Right cardiac atrium (tissue), 5 donors: ENCODE measurements at regions not wholly inside any gene's neighbourhood (a gene's known extent, or its start where the extent isn't known, plus 50 kb on each side); places are given as distances from the start of the nearest gene placed in this dataset.

Experiments
- ATAC-seq, 2 donors: fragments of 200-7000 bp; cut with Tn5 transposase; one replicate each; pipeline versions ENCODE4 v1.8.0 to v1.9.1; 2020; ENCODE audit warnings: moderate library complexity in 2 of 2, mild to moderate bottlenecking in 1 of 2
- DNase-seq, 3 donors: peaks; one replicate each; pipeline ENCODE4 v3.0.0-alpha.2; 2020
- H3K27ac ChIP-seq: one replicate; pipeline ENCODE4 v1.5.1; 2013; ENCODE audit warnings: mild to moderate bottlenecking, low read length, control low read depth, moderate library complexity
- H3K27me3 ChIP-seq: one replicate; pipeline ENCODE4 v1.6.1; 2013; ENCODE audit not compliant: control insufficient read depth, insufficient read depth
- H3K4me1 ChIP-seq: one replicate; pipeline ENCODE4 v1.6.1; 2013; ENCODE audit warnings: low read length; ENCODE audit not compliant: control insufficient read depth, insufficient read depth
- H3K4me3 ChIP-seq: one replicate; pipeline ENCODE4 v1.5.1; 2013; ENCODE audit warnings: low read length, control low read depth
- H3K9me3 ChIP-seq: one replicate; pipeline ENCODE4 v1.6.1; 2013; ENCODE audit warnings: low read length; ENCODE audit not compliant: control insufficient read depth
- WGBS: extraction: QIAGEN DNeasy Blood & Tissue Kit; methylation state at CpG from one replicate; pipeline ENCODE4 v1.1.7; 2013; 5-methylcytosine and 5-hydroxymethylcytosine counted together
- intact Hi-C, 4 donors: fragments of 100-400 bp; cut with DNase I; formaldehyde crosslinking; loops; one replicate each; pipeline versions ENCODE4 v1.11.0 to v1.14.0; 2022 to 2023
- donor health status: healthy with polysubstance abuse.
- donor health status: DM: no; HTN: yes; CAD: no.
- donor health status: DM: no; HTN: no; CAD: no.
- donor health status: DM: no; HTN: yes; CAD: no; lungs with severe emphysema.
- donor health status: DM: yes; HTN: yes; CAD: no.

- intact Hi-C loops, result no loop called here
- no peak for DNase-seq
- Histone ChIP-seq H3K27me3 (no peaks in the 10 kb centered on the region), H3K4me3 (no peak overlapping the region), H3K27ac (no peak overlapping the region), H3K4me1 (peaks cover 2% of the 10 kb centered on the region), H3K9me3 (no peaks in the 10 kb centered on the region)
- 92% methylated on average over 11 of the region's 11 CpGs for WGBS
- no peak for ATAC-seq
Measured at GRCh38 chr4:188287169-188287894, 148.1 kb downstream of the TRIML1 start.

- no peaks in the 10 kb centered on the region for H3K4me1 ChIP-seq
- intact Hi-C loops, result no loop called here
- no peak overlapping the region for H3K4me3 ChIP-seq
- no peak overlapping the region for H3K27ac ChIP-seq
- ATAC-seq (no peak), DNase-seq (no peak)
- 86% methylated on average over 5 of the region's 5 CpGs for WGBS
- H3K9me3 ChIP-seq, result no peaks in the 10 kb centered on the region
- H3K27me3 ChIP-seq, result no peaks in the 10 kb centered on the region
Measured at GRCh38 chr4:188289531-188290125, 150.4 kb downstream of the TRIML1 start.

DNA sequence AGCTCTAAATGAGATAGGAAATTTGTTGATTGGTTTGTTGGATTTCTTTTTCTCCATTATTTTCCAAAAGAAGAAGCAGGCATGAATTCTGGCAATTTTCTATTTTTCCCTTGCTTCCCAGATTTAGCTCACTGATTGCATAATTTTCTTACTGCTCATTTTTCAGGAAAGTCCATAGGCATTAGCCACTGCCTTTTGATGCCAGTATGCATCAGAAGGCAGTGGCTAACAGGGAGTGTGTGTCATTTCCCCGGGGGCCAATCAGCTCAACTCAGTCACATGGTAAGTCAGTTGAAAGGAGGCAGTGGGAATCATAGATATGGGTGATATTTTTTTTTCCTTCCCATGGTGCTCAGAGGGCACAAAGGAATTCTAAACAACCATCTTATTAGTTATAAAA lies 156.7 kb downstream of the TRIML1 start:
- no peaks in the 10 kb centered on the region for H3K9me3 ChIP-seq
- no peaks in the 10 kb centered on the region for H3K4me1 ChIP-seq
- WGBS, result 77% methylated on average over 1 of the region's 1 CpG
- no peak for DNase-seq
- intact Hi-C loops, result no loop called here
- ATAC-seq, result no peak
- H3K27me3 ChIP-seq, result no peaks in the 10 kb centered on the region
- H3K27ac ChIP-seq, result no peak overlapping the region
- no peak overlapping the region for H3K4me3 ChIP-seq

GRCh38 chr4:188296331-188296730 lies 157.1 kb downstream of the TRIML1 start:
- no peaks in the 10 kb centered on the region for H3K27me3 ChIP-seq
- no peak for DNase-seq
- WGBS, result 66% methylated on average over 1 of the region's 1 CpG
- no peak overlapping the region for H3K27ac ChIP-seq
- no peak for ATAC-seq
- H3K4me3 ChIP-seq, result no peak overlapping the region
- H3K4me1 ChIP-seq, result no peaks in the 10 kb centered on the region
- no peaks in the 10 kb centered on the region for H3K9me3 ChIP-seq
- intact Hi-C loops, result no loop called here

DNA sequence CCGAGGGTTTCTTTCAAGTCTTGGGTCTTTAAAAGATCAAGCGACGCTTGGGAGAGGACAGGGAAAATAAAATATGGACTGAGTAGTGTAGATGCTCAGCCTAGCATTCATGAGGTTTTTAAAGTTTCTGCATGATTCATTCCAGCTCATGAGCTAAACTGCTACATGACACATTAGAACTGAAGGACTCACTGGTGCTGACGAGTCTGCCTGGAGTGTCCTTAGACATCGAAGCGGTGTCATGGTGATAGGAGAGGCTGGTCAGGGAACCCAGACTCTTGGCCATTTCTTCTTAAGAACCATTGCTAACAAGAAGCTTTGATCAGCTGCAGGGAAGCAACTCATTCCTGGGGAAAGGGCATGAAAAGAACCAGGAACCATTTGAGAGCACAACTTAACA lies 158.6 kb downstream of the TRIML1 start:
- Histone ChIP-seq H3K4me1 (no peaks in the 10 kb centered on the region), H3K4me3 (no peak overlapping the region), H3K9me3 (no peaks in the 10 kb centered on the region), H3K27ac (no peak overlapping the region), H3K27me3 (no peaks in the 10 kb centered on the region)
- ATAC-seq, result no peak
- 82% methylated on average over 6 of the region's 6 CpGs for WGBS
- DNase-seq, result no peak
- intact Hi-C loops, result no loop called here

DNA sequence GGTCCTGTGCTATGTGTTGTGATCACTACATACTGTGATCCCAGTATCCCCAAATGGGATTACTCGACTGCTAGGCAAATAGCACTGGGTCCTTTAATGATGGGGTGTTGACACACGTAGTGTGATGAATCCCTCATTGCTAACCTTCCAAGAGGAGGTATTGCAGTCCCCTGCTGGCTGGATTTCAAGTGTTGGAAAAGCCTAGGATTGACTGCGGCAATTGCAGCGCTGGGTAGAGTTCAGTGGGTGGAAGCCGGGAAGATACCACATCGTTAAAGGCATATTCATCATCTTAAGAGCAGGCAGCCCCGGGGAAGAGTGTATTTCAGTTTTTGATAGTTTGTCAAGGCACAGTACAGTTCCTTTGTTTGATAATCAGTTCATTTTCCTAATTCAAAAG lies 159.9 kb downstream of the TRIML1 start:
- ATAC-seq (no peak), DNase-seq (no peak)
- no peak overlapping the region for H3K27ac ChIP-seq
- H3K4me1 ChIP-seq, result no peaks in the 10 kb centered on the region
- 45% methylated on average over 7 of the region's 7 CpGs for WGBS
- intact Hi-C loops, result no loop called here
- H3K9me3 ChIP-seq, result no peaks in the 10 kb centered on the region
- no peak overlapping the region for H3K4me3 ChIP-seq
- no peaks in the 10 kb centered on the region for H3K27me3 ChIP-seq

DNA sequence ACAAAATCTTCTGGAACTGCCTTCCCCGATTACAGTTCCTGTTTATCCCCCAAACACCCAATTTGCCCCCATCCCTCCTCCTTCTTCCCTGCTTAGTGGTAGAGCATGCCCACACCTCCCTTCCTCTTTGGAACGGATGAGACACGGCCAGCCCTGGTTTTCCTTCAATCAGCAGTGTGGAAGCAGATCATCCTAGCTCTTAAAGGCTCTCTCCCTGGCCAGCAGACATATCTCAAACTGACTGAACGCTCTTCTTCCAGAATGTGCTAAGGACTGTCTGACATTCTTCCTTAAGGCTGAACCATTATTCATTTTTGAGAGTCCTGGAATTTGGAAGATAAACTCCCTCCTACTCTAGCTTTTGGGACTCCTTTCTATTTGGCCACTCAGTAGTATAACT lies 161.1 kb downstream of the TRIML1 start:
- intact Hi-C loops, result no loop called here
- H3K4me3 ChIP-seq, result no peak overlapping the region
- H3K27me3 ChIP-seq, result no peaks in the 10 kb centered on the region
- no peak overlapping the region for H3K27ac ChIP-seq
- H3K9me3 ChIP-seq, result no peaks in the 10 kb centered on the region
- WGBS, result 31% methylated on average over 4 of the region's 4 CpGs
- no peaks in the 10 kb centered on the region for H3K4me1 ChIP-seq
- no peak for DNase-seq
- no peak for ATAC-seq

- intact Hi-C loops, result no loop called here
Measured at GRCh38 chr4:188305690-188306089, 166.4 kb downstream of the TRIML1 start.

GRCh38 chr4:188307591-188307990 lies 168.3 kb downstream of the TRIML1 start:
- no peak overlapping the region for H3K27ac ChIP-seq
- H3K9me3 ChIP-seq, result no peaks in the 10 kb centered on the region
- no peaks in the 10 kb centered on the region for H3K27me3 ChIP-seq
- intact Hi-C loops, result no loop called here
- no peak overlapping the region for H3K4me3 ChIP-seq
- DNase-seq (no peak), ATAC-seq (no peak)
- H3K4me1 ChIP-seq, result no peaks in the 10 kb centered on the region
- WGBS, result 74% methylated on average over 4 of the region's 4 CpGs

More at GRCh38 chr4:188305690-188306089, 166.4 kb downstream of the TRIML1 start:
- no peaks in the 10 kb centered on the region for H3K4me1 ChIP-seq
- no peaks in the 10 kb centered on the region for H3K9me3 ChIP-seq
- H3K4me3 ChIP-seq, result no peak overlapping the region
- ATAC-seq (no peak), DNase-seq (no peak)
- 67% methylated on average over 2 of the region's 2 CpGs for WGBS
- no peaks in the 10 kb centered on the region for H3K27me3 ChIP-seq
- H3K27ac ChIP-seq, result no peak overlapping the region

DNA sequence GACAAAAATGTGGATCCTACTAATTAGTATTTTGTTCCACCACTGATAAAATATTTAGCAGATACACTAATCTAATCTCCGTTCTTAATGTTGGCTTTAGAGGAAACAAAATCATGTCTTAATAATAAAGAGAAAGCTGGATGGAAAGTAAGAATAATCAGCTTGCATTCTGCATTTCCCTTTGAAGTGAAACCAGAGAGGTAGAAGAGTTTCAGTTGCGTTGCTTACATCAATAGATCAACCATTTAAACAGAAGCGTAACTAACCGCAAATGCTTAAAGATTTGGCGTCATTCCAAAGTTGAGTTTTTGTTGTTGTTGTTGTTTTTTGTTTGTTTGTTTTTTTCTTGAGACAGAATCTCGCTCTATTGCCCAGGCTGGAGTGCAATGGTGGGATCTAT lies 168.9 kb downstream of the TRIML1 start:
- no peaks in the 10 kb centered on the region for H3K4me1 ChIP-seq
- DNase-seq (no peak), ATAC-seq (no peak)
- no peaks in the 10 kb centered on the region for H3K27me3 ChIP-seq
- no peaks in the 10 kb centered on the region for H3K9me3 ChIP-seq
- H3K27ac ChIP-seq, result no peak overlapping the region
- no peak overlapping the region for H3K4me3 ChIP-seq
- 85% methylated on average over 6 of the region's 6 CpGs for WGBS
- intact Hi-C loops, result no loop called here

DNA sequence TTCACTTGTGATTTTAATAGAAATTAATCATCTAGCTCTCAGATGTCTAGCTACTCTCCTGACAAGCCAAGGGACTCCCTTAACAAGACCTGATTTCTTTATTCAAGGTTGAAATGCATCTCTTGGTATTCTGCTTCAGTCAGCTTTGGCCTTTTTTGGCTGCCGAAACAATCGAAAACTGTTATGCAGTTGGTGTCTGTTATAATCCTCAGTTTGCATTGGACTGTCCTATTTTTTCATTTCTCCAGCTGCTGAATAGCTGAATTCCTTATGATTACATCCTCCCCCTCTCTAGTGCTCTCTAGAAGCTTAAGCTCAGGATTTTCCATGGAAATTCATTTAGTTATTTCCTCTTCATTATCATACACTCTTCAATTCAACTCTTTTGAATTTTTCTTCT lies 177.2 kb downstream of the TRIML1 start:
- no peaks in the 10 kb centered on the region for H3K9me3 ChIP-seq
- no peak overlapping the region for H3K4me3 ChIP-seq
- 81% methylated on average over 2 of the region's 2 CpGs for WGBS
- DNase-seq, result no peak
- H3K27me3 ChIP-seq, result no peaks in the 10 kb centered on the region
- no peak overlapping the region for H3K27ac ChIP-seq
- intact Hi-C loops, result no loop called here
- H3K4me1 ChIP-seq, result no peaks in the 10 kb centered on the region
- ATAC-seq, result no peak

- Histone ChIP-seq H3K4me1 (no peaks in the 10 kb centered on the region), H3K27me3 (no peaks in the 10 kb centered on the region), H3K9me3 (no peaks in the 10 kb centered on the region), H3K4me3 (no peak overlapping the region), H3K27ac (no peak overlapping the region)
- intact Hi-C loops, result no loop called here
- DNase-seq (no peak), ATAC-seq (no peak)
- 80% methylated on average over 7 of the region's 7 CpGs for WGBS
Measured at GRCh38 chr4:188328966-188329365, 189.7 kb downstream of the TRIML1 start.
